ENCODE measurements at regions not wholly inside any gene's neighbourhood (a gene's known extent, or its start where the extent isn't known, plus 50 kb on each side); places are given as distances from the start of the nearest gene placed in this dataset.
"Not testable (repeated sequence)": the region's sequence is repeated elsewhere in the genome, so short reads cannot be mapped to it uniquely, and the experiment has no call there.

DNA sequence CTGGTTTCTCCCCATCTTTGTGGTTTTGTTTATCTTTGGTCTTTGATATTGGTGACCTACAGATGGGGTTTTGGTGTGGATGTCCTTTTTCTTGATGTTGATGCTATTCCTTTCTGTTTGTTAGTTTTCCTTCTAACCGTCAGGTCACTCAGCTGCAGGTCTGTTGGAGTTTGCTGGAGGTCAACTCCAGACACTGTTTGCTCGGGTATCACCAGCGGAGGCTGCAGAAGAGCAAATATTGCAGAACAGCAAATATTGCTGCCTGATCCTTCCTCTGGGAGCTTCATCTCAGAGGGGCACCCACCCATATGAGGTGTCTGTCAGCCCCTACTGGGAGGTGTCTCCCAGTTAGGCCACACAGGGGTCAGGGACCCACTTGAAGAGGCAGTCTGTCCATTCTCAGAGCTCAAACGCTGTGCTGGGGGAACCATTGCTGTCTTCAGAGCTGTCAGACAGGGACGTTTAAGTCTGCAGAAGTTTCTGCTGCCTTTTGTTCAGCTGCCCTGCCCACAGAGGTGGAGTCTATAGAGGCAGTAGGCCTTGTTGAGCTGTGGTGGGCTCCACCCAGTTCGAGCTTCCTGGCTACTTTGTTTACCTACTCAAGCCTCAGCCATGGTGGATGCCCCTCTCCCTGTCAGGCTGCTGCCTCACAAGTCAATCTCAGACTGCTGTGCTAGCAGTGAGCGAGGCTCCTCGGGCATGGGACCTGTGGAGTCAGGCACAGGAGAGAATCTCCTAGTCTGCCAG lies 94.8 kb upstream of the BNIP2 start:
- not testable (repeated sequence) for DNase-seq (ENCODE audit: low read depth)

DNA sequence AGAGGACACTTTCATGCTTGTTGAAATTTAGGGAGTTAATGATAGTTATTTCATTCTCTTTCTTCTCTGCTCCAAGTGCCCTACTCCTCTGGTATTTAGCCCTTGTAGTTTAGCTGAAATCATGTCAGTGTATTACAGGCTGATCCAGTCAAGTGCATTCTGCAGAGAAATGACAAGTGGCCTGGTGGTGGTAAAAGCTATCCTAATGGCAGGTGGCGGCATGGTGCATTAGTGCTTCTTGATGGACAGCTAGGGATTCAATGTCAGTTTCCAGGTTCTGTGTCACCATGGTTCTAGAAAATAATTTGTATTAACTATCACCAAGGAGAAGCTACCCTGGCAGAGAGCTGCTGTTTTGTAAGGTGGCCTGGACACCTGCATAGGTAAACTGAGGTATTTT lies 90.0 kb upstream of the BNIP2 start:
- no peak for DNase-seq (ENCODE audit: low read depth)

DNA sequence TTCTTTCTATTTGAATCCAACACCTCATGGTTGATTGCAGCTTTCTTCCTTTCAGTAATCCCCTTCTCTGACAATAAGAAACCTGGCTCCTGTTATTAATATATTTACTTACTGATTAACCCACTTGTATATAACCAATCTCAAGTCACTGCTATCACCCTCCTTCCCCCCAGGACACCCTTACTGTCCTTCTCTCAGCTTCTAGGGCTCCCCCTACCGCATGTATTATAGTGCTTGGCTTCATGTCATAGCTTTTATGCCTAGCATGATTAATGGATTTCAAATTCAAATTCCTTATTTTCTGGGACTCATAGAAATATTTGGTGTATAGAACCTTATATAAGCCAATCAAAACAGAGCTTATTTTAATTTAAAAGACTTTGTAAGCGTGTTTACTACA lies 75.7 kb upstream of the BNIP2 start:
- no peak for DNase-seq (ENCODE audit: low read depth)

DNA sequence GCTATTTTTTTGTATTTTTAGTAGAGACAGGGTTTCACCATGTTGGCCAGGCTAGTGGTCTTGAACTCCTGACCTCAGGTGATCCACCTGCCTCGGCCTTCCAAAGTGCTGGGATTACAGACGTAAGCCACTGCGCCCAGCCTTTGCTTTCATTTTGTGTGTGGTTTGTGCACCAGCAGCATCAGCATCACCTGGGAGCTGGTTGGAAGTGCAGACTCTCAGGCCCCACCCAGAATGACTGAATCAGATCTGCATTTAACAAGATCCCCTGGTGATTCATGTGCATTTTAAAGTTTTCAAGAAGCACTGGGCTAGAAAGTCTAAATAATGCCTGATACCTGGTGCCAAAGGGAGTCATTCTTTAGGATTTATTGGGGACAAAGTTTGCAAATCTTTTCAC lies 73.4 kb upstream of the BNIP2 start:
- DNase-seq (ENCODE audit: low read depth), result no peak

DNA sequence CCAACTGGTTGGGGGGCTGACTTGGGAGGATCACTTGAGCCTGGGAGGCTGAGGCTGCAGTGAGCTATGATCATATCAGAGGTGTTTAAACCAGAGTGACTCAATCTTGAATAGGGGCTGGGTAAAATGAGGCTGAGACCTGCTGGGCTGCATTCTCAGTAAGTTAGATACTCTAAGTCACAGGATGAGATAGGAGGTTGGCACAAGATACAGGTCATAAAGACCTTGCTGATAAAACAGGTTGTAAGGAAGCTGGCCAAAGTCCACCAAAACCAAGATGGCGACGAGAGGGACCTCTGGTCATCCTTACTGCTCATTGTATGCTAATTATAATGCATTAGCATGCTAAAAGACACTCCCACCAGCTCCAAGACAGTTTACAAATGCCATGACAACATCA lies 71.1 kb upstream of the BNIP2 start:
- DNase-seq (ENCODE audit: low read depth), result not testable (repeated sequence)

DNA sequence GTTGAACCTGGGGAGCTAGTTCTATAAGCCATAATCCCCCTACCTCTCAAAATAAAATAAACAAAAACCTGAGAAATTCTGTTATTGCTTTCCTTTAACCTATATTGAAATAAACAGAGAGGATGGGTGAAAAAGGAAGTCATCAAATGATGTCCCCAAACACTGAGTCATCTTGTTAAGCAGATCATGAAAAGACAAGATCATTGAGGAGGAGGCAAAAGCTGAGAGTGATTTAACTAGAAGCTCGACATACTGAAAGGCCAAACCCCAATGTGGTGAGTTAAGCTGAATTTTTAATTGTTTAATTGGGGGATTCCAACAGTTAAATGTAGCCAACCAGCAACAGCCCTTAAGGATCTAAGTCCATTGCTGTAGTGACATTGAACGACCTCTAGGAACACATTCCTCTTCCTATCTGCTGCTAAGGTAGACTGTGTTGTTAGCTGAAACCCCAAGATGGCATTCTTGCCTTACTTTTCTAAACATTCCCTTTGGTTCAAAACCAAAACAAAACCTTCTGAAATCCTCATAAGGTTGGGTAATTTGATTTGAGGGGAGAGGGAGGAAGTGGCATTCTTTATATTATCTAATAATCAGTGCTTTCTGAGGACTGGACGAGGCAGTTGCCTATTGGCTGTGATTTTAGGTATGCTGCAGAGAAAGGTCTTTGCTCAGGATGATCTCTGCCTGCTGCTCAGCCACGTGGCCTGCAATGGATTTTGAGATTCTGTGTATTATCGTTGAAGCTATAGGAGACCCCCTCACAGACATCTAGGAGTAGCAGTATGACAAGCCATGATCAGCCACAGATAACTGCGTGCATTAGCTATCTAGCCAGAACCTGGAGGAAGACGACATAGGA lies 62.7 kb upstream of the BNIP2 start:
- no peak for DNase-seq (ENCODE audit: low read depth)

DNA sequence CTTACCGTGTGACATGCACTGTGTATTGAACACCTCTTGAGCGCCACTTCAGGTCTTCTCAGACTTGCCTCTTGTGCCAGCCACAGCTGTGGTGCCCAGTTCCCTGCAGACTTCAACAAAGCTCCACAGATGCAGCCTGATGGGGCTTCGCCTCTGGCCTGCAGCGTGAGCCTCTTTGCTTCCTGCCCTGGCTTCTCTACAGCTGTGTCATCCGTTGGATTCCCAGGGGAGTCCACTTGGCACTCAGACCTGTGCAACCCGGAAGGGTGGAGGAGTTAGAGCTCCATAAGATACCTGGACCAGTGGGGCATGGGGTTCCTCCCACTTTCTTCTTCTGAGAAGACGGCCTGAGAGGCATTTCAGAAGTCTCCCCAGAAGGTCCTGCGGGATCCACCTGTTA lies 57.7 kb upstream of the BNIP2 start:
- DNase-seq (ENCODE audit: low read depth), result no peak

DNA sequence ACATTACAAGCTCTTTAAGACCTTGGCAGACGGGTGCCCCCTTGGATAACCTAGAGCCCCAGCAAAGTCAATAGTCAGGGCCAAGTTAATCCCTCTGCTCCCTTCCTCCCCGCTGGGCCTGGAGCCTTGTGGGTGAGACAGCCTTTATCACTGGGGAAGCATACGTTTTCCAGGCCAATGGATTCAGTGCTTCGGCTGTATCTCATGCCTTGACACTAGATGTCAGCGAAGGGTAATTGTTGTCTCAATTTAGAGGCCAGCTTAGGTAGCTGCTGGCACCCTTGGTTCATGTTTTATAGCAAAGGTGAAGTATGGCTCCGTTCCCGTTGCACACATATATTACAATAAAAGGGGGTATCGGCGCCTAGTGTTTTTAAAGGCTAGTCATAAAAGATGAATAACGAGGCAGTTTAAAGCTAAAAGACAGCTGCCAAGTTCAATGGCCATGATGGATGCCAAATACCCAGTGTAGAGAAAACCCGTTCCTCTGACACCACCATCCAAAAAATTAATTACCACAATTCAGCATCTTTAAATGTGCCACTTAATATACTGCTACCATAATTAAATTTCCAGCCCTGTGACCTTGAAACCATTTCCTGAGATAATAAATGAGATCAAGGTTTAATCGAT lies 52.3 kb upstream of the BNIP2 start:
- no peak for DNase-seq (ENCODE audit: low read depth)

DNA sequence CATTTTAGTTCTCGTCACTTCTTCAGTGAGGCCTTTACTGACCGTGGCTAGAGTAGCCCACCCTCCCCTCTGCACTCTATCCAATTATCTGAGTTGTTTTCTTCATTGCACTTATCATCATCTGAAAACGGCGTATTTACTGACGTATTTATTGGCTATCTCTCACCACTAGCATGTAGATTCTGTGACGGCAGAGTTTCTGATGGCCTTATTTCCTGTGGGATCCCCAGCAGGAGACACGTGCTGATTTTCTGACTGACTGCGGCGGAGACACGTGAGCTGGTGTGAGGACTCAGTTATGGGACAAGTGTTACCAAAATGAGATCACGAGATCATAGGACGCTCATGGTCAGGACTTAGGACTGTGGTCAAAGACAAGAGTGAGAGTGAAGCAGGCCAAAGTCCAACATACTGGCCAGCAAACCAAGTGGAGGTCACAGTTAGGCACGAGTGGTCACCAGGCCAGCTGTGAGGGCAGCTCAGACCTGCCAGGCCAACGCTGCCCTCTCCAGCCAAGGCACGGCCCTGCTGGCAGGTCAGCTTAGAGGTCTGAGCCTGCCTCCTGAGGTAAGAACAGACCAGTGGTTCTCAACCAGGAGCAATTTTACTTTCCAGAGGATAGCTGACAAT lies 50.6 kb upstream of the BNIP2 start:
- no peak for DNase-seq (ENCODE audit: low read depth)

Data from activated T-cell treated with anti-CD3 and anti-CD28 coated beads for 24 hours (primary cell).